ENCODE measurements at regions not wholly inside any gene's neighbourhood (a gene's known extent, or its start where the extent isn't known, plus 50 kb on each side); places are given as distances from the start of the nearest gene placed in this dataset.

DNA sequence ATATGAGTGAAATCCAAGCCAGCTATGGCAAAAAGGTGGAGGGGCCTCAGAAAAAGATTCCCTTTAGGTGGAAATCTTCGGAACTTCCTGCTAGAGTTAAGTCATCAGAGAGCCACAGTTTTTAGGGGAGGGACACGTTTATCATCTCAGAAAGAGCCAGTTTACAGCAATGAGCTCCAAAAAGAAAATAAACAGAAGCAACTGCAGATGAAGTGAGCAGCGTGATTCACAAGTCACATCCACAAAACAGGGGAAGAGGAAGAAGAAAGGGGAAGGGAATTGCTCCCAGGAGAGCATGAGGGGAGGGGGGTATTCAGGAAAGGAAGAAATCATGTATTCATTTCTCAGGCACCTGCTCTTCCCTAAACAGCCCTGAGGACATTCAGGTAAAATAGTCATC, 156.2 kb upstream of the FOXK1 start:
- TF ChIP-seq, protein P1, sequence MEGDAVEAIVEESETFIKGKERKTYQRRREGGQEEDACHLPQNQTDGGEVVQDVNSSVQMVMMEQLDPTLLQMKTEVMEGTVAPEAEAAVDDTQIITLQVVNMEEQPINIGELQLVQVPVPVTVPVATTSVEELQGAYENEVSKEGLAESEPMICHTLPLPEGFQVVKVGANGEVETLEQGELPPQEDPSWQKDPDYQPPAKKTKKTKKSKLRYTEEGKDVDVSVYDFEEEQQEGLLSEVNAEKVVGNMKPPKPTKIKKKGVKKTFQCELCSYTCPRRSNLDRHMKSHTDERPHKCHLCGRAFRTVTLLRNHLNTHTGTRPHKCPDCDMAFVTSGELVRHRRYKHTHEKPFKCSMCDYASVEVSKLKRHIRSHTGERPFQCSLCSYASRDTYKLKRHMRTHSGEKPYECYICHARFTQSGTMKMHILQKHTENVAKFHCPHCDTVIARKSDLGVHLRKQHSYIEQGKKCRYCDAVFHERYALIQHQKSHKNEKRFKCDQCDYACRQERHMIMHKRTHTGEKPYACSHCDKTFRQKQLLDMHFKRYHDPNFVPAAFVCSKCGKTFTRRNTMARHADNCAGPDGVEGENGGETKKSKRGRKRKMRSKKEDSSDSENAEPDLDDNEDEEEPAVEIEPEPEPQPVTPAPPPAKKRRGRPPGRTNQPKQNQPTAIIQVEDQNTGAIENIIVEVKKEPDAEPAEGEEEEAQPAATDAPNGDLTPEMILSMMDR (IDR thresholded peaks at IDR 0.05) = no peak
- no peak for TF ChIP-seq POLR2A (IDR thresholded peaks at IDR 0.05)

All from esophagus squamous epithelium (tissue), 4 donors.